GM21381 (cell line): ENCODE measurements at regions not wholly inside any gene's neighbourhood (a gene's known extent, or its start where the extent isn't known, plus 50 kb on each side); places are given as distances from the start of the nearest gene placed in this dataset.
A peak's percentile ranks its signal among the peaks of the same experiment; 100 is the strongest.

Experiments
- ATAC-seq: cut with Tn5 transposase; IDR thresholded peaks from one replicate; pipeline ENCODE4 v1.9.1; 2021; ENCODE audit warnings: mild to moderate bottlenecking, moderate library complexity; ENCODE audit not compliant: unreplicated experiment

- ATAC-seq = no peak
Observed at GRCh38 chr9:129278391-129279237, 100.6 kb upstream of the IER5L start.

DNA sequence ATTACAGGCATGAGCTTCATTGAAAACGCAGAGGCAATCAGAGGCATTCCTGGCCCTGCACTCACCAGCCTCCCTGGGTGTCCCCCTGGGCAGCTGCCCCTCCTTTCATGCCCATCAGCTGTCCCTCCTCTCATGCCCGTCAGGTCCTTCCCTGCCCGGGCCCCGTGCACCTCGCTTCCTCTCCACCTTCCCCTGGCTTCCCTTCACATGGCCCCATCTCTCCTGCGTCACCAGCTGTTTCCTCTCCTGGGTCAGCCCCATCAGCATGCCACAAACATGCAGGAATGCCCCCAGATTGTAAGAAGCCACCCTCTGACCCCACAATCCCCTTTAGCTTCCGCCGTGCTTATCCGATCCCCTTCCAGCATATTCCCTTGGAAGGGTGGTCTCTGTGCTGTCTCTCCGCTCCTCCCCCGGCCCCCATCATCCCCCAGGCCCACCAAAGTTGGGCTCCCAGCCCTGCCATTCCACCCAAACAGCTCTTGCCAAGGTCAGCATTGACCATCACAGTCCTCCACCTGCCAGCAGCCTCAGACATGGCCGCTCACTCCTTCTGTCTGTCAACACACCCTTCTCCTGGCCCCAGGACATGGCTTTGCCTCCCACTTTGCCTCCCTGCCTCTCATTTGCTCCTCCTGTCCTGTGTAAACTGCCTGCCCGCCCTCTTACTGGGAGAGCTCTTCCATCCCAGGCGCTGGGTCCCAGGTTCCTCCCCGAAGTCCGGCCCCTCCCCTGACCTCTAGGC, 98.6 kb upstream of the IER5L start:
- no peak for ATAC-seq

- no peak for ATAC-seq
Observed at GRCh38 chr9:129275626-129276247, 97.7 kb upstream of the IER5L start.

DNA sequence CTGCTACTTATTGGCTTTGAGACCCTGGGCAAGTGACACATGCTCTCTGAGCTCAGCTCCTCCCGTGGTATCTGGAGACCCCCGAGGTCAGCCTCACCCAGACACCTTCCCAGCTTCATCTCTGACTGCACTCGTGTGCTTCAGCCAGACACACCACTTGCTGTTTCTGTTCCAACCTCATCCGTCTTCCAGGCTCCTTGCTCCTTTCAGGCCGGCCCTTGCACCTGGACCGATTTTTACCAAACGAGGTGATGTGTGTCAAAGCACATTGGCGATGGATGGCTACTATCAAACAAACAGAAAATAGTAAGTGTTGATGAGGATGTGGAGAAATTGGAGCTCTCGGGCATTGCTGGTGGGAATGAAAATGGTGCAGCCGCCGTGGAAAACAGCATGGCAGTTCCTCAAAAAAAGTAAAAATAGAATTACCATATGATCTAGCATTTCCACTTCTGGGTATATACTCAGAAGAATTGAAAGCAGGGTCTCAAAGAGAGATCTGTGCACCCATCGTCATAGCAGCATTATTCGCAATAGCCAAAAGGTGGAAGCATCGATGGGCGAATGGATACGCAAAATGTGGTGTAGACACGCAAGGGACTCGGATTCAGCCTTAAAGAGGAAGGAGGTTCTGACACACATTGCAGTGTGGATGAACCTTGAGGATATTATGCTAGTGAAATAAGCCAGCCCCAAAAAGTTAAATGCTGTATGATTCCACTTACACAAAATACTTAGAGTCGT, 96.1 kb upstream of the IER5L start:
- no peak for ATAC-seq

GRCh38 chr9:129273136-129273895, 95.3 kb upstream of the IER5L start:
- no peak for ATAC-seq

DNA sequence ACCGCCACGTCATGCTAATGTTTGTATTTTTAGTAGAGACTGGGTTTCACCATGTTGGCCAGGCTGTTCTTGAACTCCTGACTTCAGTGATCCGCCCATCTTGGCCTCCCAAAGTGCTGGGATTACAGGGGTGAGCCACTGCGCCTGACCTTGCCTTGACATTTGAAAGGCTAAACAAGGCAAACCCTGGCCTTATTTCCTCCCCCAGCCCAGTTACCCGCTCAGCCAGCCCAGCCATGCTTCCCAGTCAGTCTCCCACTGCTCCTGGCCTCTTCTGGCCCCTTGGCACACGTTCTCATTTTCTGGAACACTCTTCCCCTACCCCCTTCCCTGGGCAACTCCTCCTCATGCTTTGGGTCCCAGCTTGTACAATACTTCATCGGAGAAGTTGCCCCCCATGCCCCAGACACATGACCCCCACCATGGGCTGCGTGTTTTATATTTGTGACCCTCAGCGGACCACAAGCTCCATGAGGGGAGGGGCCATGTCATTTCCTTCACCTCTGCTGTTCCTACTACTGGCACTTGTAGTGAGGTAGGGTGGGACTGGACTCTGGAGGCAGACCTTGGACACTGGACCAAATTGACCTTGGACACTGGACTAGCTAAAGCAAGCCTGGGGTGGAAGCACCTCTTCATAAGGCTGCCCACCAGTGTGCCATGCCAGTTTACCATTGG, 94.4 kb upstream of the IER5L start:
- ATAC-seq = no peak

- ATAC-seq = peak; percentile 58
Observed at GRCh38 chr9:129270903-129271431, 92.9 kb upstream of the IER5L start.

DNA sequence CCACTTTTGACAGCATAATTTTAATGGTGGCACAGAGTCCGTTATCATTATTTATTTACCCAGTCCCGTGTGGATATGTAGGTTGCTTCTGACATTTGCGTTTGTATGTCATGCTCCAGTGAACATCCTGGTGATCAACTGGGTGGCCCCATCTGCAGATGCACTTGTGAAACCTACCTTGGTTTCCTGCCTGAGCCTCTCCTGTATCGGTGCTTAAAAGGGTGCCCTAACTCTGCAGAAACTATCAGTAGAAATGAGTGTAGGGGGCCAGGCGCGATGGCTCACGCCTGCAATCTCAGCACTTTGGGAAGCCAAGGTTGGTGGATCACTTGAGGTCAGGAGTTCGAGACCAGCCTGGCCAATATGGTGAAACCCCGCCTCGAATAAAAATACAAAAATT, 92.1 kb upstream of the IER5L start:
- peak; percentile 62 for ATAC-seq

DNA sequence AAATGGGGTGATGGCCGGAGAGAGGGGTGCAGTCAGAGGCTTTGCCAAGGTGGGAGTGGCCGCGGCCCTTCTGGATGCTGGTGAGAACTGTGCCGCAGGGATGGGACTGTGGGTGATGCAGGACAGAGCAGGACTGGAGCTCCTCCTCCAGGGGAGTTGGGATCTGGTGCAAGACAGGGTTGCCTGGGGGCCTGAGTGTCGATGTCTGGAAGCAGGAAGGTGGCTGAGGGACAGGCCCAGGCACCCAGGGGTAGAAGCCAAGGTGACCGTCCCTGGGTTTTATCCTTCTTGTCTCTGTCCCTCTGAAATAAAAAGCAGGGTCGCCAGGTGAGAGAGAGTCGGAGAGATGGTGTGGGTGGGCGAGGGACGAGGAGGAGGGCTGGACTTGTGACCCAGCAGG, 89.1 kb upstream of the IER5L start:
- no peak for ATAC-seq

- no peak for ATAC-seq
Observed at GRCh38 chr9:129266536-129266935, 88.5 kb upstream of the IER5L start.

- no peak for ATAC-seq
Observed at GRCh38 chr9:129264388-129264787, 86.3 kb upstream of the IER5L start.

GRCh38 chr9:129263836-129264235, 85.8 kb upstream of the IER5L start:
- no peak for ATAC-seq

DNA sequence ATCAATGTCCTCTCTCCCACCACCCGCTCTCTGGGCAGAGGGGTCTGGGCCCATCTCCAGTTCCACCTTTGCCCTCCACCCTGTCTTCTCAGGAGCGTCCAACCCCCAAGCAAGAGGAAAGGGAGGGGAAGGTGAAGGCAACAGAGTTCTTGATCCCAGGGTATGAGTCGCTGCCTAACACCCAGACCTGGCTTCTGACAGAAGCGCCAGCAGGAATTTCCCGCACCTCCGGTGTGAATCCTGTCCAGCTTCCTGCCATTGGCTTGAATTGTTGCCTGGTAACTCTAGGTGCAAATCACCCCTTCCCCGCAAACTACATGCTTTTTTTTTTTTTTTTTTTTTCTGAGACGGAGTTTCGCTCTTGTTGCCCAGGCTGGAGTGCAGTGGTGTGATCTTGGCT, 84.2 kb upstream of the IER5L start:
- ATAC-seq = no peak

DNA sequence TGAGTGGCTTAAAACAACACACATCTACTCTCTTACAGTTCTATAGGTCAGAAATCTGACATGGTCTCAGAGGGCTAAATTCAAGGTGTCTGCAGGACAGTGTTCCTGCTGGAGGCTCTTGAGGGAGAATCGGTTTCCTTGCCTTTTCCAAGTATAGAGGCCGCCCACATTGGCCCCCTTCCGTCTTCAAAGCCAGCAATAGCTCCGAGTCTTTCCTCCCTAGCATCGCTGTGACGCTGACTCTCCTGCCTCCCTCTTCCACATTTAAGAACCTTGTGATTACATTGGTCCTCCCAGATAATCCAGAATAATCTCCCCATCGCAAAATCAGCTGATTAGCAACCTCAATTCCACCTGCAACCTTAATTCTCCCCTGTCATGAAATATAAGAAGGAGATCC, 81.3 kb upstream of the IER5L start:
- no peak for ATAC-seq

- no peak for ATAC-seq
Observed at GRCh38 chr9:129258823-129259301, 80.8 kb upstream of the IER5L start.

DNA sequence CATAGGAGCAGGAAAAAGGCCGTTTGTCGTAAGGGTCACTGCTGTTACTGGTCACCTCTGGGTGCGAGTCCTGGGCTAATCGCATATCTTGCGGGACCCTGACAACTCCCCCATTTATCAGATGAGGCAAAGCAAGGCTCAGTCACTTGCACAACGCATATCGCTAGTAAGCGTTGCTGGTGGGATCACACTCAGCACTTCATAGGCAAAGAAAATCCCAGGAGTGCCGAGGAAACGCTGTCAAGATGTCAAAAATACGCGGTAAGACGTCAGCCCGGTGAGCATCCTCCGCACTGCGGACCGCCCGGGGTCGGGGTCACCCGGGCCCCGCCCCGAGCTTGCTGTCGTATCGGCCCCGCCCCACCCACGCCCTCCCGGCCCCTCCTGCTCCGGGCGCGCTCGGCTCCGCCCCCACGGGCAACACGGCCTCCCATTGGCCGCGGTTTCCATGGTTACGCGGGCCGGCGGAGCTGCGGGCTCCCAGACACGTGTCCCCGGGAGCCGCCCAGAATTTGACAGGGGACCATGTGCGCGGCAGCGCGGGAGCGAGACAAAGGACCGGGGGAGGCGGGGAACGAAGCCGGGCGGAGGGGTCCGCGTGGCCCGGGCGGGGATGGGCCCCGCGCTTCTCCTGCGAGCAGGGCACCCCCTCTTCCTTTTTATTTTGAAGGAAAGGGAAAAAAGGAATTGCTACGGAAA, 80.2 kb upstream of the IER5L start:
- no peak for ATAC-seq

GRCh38 chr9:129256959-129257713, 79.1 kb upstream of the IER5L start:
- ATAC-seq = no peak
